HCT116 (cell line): ENCODE measurements at regions not wholly inside any gene's neighbourhood (a gene's known extent, or its start where the extent isn't known, plus 50 kb on each side); places are given as distances from the start of the nearest gene placed in this dataset.

Source experiments
- ATAC-seq: fragments of 200-7000 bp; cut with Tn5 transposase; 2 replicates; pipeline ENCODE4 v1.9.1; 2020; ENCODE audit warnings: mild to moderate bottlenecking, moderate library complexity
- BruUV-seq: library from RNA; stranded (reverse); fragments of 400-500 nt; replicated peaks from 2 replicates; lab custom pipeline; 2021; lab: Mats Ljungman, UMichigan
- CTCF ChIA-PET: fragments of 300-600 bp; sonication (Branson Sonifier 250); formaldehyde crosslinking; loops from one replicate; lab custom pipeline; 2021; ENCODE audit warnings: antibody characterized with exemption; lab: Charles Lee
- POLR2A ChIA-PET: fragments of 300-600, 350-600 bp; sonication (Branson Sonifier 250); formaldehyde crosslinking; loops from one replicate; lab custom pipeline; 2021; ENCODE audit warnings: antibody characterized with exemption; lab: Charles Lee
- RAD21 ChIA-PET, 2 experiments: fragments of 300-600 bp; sonication (Branson Sonifier 250); formaldehyde crosslinking; loops; one replicate each; lab custom pipeline; 2023; ENCODE audit warnings: low total read pairs in 2 of 2; ENCODE audit not compliant: uncharacterized antibody in 2 of 2, unreplicated experiment in 2 of 2, low non-redundant PET in 1 of 2; lab: Charles Lee
- DNase-seq: peaks from one replicate; pipeline ENCODE4 v3.0.0-alpha.2; 2010; ENCODE audit warnings: low read depth, low spot score
- H2AFZ ChIP-seq: fragments of 200-600 bp; shearing (Covaris generic), sonication (generic); 2 replicates; pipeline ENCODE4 v1.6.1; 2017; ENCODE audit warnings: low read depth, mixed run types, mixed read lengths, antibody characterized with exemption, low read length; ENCODE audit not compliant: poor library complexity, severe bottlenecking
- H3K27ac ChIP-seq: 2 replicates; pipeline ENCODE4 v1.5.1; 2012; ENCODE audit warnings: low read depth, low read length
- H3K27me3 ChIP-seq: fragments of 200-600 bp; sonication (generic); 2 replicates; pipeline ENCODE4 v1.6.1; 2016; ENCODE audit warnings: mixed run types, low read length, mixed read lengths; ENCODE audit not compliant: insufficient read depth
- H3K36me3 ChIP-seq, 2 experiments: fragments of 200-500 bp in 1 of 2; fragments of 200-600 bp in 1 of 2; sonication (Bioruptor generic) in 1 of 2; sonication (generic) in 1 of 2; 2 replicates each; pipeline versions ENCODE4 v1.5.1 to v1.6.1; 2014 to 2016; ENCODE audit warnings: low read length in 2 of 2, inconsistent platforms in 1 of 2, mixed read lengths in 1 of 2, mixed run types in 1 of 2; ENCODE audit not compliant: insufficient read depth in 2 of 2, control insufficient read depth in 1 of 2
- H3K4me1 ChIP-seq, 2 experiments: fragments of 200-600 bp in 1 of 2; sonication (generic) in 1 of 2; 2 replicates each; pipeline versions ENCODE4 v1.5.1 to v1.6.1; 2012 to 2017; ENCODE audit warnings: low read length in 2 of 2, inconsistent platforms in 1 of 2, mild to moderate bottlenecking in 1 of 2, mixed read lengths in 1 of 2, mixed run types in 1 of 2, moderate library complexity in 1 of 2; ENCODE audit not compliant: insufficient read depth in 2 of 2, control insufficient read depth in 1 of 2
- H3K4me2 ChIP-seq: fragments of 200-600 bp; sonication (generic); 2 replicates; pipeline ENCODE4 v1.6.1; 2017; ENCODE audit warnings: mixed run types, low read length, mixed read lengths
- H3K4me3 ChIP-seq, 2 experiments: fragments of 200-600 bp in 1 of 2; sonication (generic) in 1 of 2; replicated peaks in 1 of 2; 2 replicates each; pipeline ENCODE4 v1.5.1; 2011 to 2016; ENCODE audit warnings: low read length in 2 of 2, control low read depth in 1 of 2, low read depth in 1 of 2, mild to moderate bottlenecking in 1 of 2, mixed read lengths in 1 of 2, mixed run types in 1 of 2
- H3K79me2 ChIP-seq: fragments of 200-600 bp; sonication (generic); 2 replicates; pipeline ENCODE4 v1.6.1; 2017; ENCODE audit warnings: mild to moderate bottlenecking, mixed run types, low read length, moderate library complexity, mixed read lengths; ENCODE audit not compliant: insufficient read depth
- H3K9ac ChIP-seq: fragments of 200-600 bp; sonication (generic); 2 replicates; pipeline ENCODE4 v1.6.1; 2016; ENCODE audit warnings: low read length, mixed read lengths
- H3K9me2 ChIP-seq: fragments of 200-600 bp; sonication (generic), shearing (Covaris generic); 2 replicates; pipeline ENCODE4 v1.6.1; 2017; ENCODE audit warnings: mixed run types, mild to moderate bottlenecking, moderate library complexity; ENCODE audit not compliant: insufficient read depth
- H3K9me3 ChIP-seq, 2 experiments: fragments of 200-500 bp in 1 of 2; fragments of 200-600 bp in 1 of 2; sonication (Bioruptor generic) in 1 of 2; sonication (generic) in 1 of 2; 2 replicates each; pipeline ENCODE4 v1.6.1; 2014 to 2017; ENCODE audit warnings: low read length in 2 of 2, mixed read lengths in 2 of 2, inconsistent platforms in 1 of 2, low read depth in 1 of 2, mild to moderate bottlenecking in 1 of 2, mixed run types in 1 of 2, moderate library complexity in 1 of 2; ENCODE audit not compliant: control insufficient read depth in 1 of 2, insufficient read depth in 1 of 2
- H4K20me1 ChIP-seq: fragments of 200-600 bp; sonication (generic), shearing (Covaris generic); 2 replicates; pipeline ENCODE4 v1.6.1; 2017; ENCODE audit warnings: mixed run types, mild to moderate bottlenecking, moderate library complexity; ENCODE audit not compliant: insufficient read depth
- ATF3 ChIP-seq: IDR thresholded peaks from 2 replicates; pipeline ENCODE4 v1.6.1; 2012
- CBX3 ChIP-seq: IDR thresholded peaks from 2 replicates; pipeline ENCODE4 v1.6.1; 2012; ENCODE audit warnings: low read depth
- CEBPB ChIP-seq: IDR thresholded peaks from 2 replicates; pipeline ENCODE4 v1.6.1; 2012; ENCODE audit warnings: low read depth
- EGR1 ChIP-seq: IDR thresholded peaks from 2 replicates; pipeline ENCODE4 v1.6.1; 2012; ENCODE audit warnings: low read depth
- ELF1 ChIP-seq: IDR thresholded peaks from 2 replicates; pipeline ENCODE4 v1.6.1; 2012; ENCODE audit warnings: low read depth, borderline replicate concordance
- EZH2 ChIP-seq: fragments of 200-600 bp; sonication (generic); IDR thresholded peaks from 2 replicates; pipeline ENCODE4 v1.6.1; 2017; ENCODE audit warnings: antibody characterized with exemption, mixed run types
- FOSL1 ChIP-seq: IDR thresholded peaks from 2 replicates; pipeline ENCODE4 v1.6.1; 2012; ENCODE audit warnings: low read depth
- JUND ChIP-seq: IDR thresholded peaks from 2 replicates; pipeline ENCODE4 v1.6.1; 2012
- POLR2A ChIP-seq: IDR thresholded peaks from 2 replicates; pipeline ENCODE4 v1.7.0; 2011; ENCODE audit warnings: borderline replicate concordance; ENCODE audit not compliant: insufficient read depth, insufficient read length; ENCODE audit errors: extremely low read depth
- POLR2AphosphoS5 ChIP-seq: IDR thresholded peaks from 2 replicates; pipeline ENCODE4 v1.6.1; 2011; ENCODE audit warnings: mild to moderate bottlenecking, low read depth, low read length, moderate library complexity
- RAD21 ChIP-seq: IDR thresholded peaks from 2 replicates; pipeline ENCODE4 v1.6.1; 2012; ENCODE audit warnings: low read depth, mild to moderate bottlenecking
- REST ChIP-seq: IDR thresholded peaks from 2 replicates; pipeline ENCODE4 v1.6.1; 2012; ENCODE audit warnings: low read depth
- SIN3A ChIP-seq: IDR thresholded peaks from 2 replicates; pipeline ENCODE4 v1.6.1; 2012; ENCODE audit warnings: low read depth
- SP1 ChIP-seq: IDR thresholded peaks from 2 replicates; pipeline ENCODE4 v1.6.1; 2012; ENCODE audit warnings: low read depth
- SRF ChIP-seq: IDR thresholded peaks from 2 replicates; pipeline ENCODE4 v1.6.1; 2012; ENCODE audit warnings: low read depth
- YY1 ChIP-seq: IDR thresholded peaks from 2 replicates; pipeline ENCODE4 v1.6.1; 2011; ENCODE audit warnings: low read length, low read depth, moderate library complexity, mild to moderate bottlenecking; ENCODE audit not compliant: insufficient replicate concordance; ENCODE audit errors: extremely low read depth
- ZNF274 ChIP-seq: fragments of 200-500 bp; sonication (Bioruptor generic); IDR thresholded peaks from 2 replicates; pipeline ENCODE4 v1.6.1; 2014; ENCODE audit warnings: mild to moderate bottlenecking, low read depth, low read length, inconsistent platforms
- intact Hi-C: fragments of 100-400 bp; cut with micrococcal nuclease; formaldehyde crosslinking; loops from 2 replicates; pipeline ENCODE4 v1.10.0; 2022
- TF ChIP-seq, protein P1 (sequence below), 3 experiments: fragments of 200-600 bp in 1 of 3; sonication (generic) in 1 of 3; IDR thresholded peaks in 2 of 3; conservative IDR thresholded peaks in 1 of 3; 2 replicates each; pipeline ENCODE4 v1.5.1; 2012 to 2017; ENCODE audit warnings: low read depth in 2 of 3, low read length in 2 of 3, antibody characterized with exemption in 1 of 3, borderline replicate concordance in 1 of 3, control low read depth in 1 of 3, mild to moderate bottlenecking in 1 of 3, mixed read lengths in 1 of 3, mixed run types in 1 of 3, moderate library complexity in 1 of 3; ENCODE audit not compliant: insufficient read depth in 1 of 3
- TF ChIP-seq, protein P2 (sequence below): IDR thresholded peaks from 2 replicates; pipeline ENCODE4 v1.6.1; 2012

DNA sequence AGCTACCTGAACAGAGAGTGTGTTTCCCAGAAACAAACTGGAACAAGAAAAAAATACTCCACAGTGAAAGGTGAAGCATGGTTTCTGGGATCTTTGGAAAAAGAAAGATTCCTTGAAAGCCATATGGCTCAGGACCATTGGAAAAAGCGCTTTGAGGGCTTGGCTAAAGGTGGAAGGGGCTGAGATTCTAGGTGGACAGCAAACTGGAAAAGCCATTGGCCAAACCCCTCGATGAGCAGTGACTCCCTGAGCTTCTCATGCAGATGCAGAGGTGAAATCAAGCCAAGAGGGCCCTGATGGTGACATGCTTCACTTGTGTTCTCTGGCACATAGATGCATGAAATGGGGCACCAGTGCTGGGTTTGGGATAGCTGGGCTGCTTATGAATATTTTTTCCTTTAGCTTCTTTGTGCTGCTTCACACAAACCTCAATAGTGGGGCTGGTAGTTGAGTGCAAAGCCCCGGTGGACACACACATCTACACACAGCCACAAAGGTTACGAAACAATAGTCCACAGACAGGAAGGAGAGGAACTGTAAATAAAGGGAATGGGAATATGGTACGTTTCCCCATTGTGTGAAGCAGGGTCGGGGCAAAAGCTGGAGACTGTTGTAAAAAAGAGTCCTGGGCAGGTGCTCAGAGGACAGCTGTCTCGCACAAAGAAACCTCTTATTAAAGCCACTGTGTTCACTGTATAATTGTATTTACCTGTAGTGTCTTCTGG is 117.8 kb downstream of the FOXA2 start:
- H3K4me2 ChIP-seq = no peak overlapping the region

More for the DNA sequence above, 117.8 kb downstream of the FOXA2 start:
- DNase-seq (no peak), ATAC-seq (no peak)
- Histone ChIP-seq H3K4me1 (no peaks in the 10 kb centered on the region), H3K27ac (no peak overlapping the region), H4K20me1 (no peaks in the 10 kb centered on the region), H3K36me3 (no peaks in the 10 kb centered on the region), H3K79me2 (no peaks in the 10 kb centered on the region; the same call in 1 of the 2 replicates), H3K9me2 (no peaks in the 10 kb centered on the region), H3K9me3 (no peaks in the 10 kb centered on the region), H3K4me3 (no peak overlapping the region), H3K27me3 (no peaks in the 10 kb centered on the region; the same call in 1 of the 2 replicates), H2AFZ (no peak overlapping the region), H3K9ac (no peak overlapping the region)
- ChIA-PET POLR2A (no interaction called here), RAD21 (no interaction called here), CTCF (no interaction called here)
- intact Hi-C loops = no loop called here
- no TSS peak for BruUV-seq
- TF ChIP-seq, protein P1, sequence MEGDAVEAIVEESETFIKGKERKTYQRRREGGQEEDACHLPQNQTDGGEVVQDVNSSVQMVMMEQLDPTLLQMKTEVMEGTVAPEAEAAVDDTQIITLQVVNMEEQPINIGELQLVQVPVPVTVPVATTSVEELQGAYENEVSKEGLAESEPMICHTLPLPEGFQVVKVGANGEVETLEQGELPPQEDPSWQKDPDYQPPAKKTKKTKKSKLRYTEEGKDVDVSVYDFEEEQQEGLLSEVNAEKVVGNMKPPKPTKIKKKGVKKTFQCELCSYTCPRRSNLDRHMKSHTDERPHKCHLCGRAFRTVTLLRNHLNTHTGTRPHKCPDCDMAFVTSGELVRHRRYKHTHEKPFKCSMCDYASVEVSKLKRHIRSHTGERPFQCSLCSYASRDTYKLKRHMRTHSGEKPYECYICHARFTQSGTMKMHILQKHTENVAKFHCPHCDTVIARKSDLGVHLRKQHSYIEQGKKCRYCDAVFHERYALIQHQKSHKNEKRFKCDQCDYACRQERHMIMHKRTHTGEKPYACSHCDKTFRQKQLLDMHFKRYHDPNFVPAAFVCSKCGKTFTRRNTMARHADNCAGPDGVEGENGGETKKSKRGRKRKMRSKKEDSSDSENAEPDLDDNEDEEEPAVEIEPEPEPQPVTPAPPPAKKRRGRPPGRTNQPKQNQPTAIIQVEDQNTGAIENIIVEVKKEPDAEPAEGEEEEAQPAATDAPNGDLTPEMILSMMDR (IDR thresholded peaks at IDR 0.05 in 2 of 3, conservative IDR thresholded peaks at IDR 0.05 in 1 of 3; ENCODE audit: borderline replicate concordance in 1 of 3, insufficient read depth in 1 of 3, low read depth in 2 of 3, low read length in 2 of 3) = no peak
- TF ChIP-seq ELF1 = no peak
- TF ChIP-seq SRF = no peak
- no peak for TF ChIP-seq SIN3A
- no peak for TF ChIP-seq ATF3
- TF ChIP-seq ZNF274 = no peak
- TF ChIP-seq SP1 = no peak
- TF ChIP-seq POLR2A = no peak
- no peak for TF ChIP-seq JUND
- TF ChIP-seq REST = no peak
- TF ChIP-seq YY1 = no peak
- TF ChIP-seq, protein P2, sequence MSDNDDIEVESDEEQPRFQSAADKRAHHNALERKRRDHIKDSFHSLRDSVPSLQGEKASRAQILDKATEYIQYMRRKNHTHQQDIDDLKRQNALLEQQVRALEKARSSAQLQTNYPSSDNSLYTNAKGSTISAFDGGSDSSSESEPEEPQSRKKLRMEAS = no peak
- no peak for TF ChIP-seq EGR1
- TF ChIP-seq RAD21 = no peak
- TF ChIP-seq CBX3 = no peak
- TF ChIP-seq POLR2AphosphoS5 = no peak
- TF ChIP-seq FOSL1 = no peak
- no peak for TF ChIP-seq EZH2
- TF ChIP-seq CEBPB = no peak
